HG03175 (cell line): ENCODE measurements at regions not wholly inside any gene's neighbourhood (a gene's known extent, or its start where the extent isn't known, plus 50 kb on each side); places are given as distances from the start of the nearest gene placed in this dataset.

Experiments used
- ATAC-seq: cut with Tn5 transposase; IDR thresholded peaks from one replicate; pipeline ENCODE4 v1.9.1; 2021; ENCODE audit warnings: mild to moderate bottlenecking, moderate library complexity; ENCODE audit not compliant: unreplicated experiment

GRCh38 chr12:82529101-82529500 lies 157.6 kb upstream of the TMTC2 start:
- ATAC-seq: no peak

- no peak for ATAC-seq
Observed at GRCh38 chr12:82529954-82530353, 156.8 kb upstream of the TMTC2 start.

GRCh38 chr12:82530394-82530793 lies 156.3 kb upstream of the TMTC2 start:
- no peak for ATAC-seq

- ATAC-seq: no peak
Observed at GRCh38 chr12:82533341-82533740, 153.4 kb upstream of the TMTC2 start.

- ATAC-seq: no peak
Observed at GRCh38 chr12:82537436-82537835, 149.3 kb upstream of the TMTC2 start.

- peak; percentile 92 for ATAC-seq
Observed at GRCh38 chr12:82554529-82554928, 132.2 kb upstream of the TMTC2 start.

- ATAC-seq: no peak
Observed at GRCh38 chr12:82555699-82556098, 131.0 kb upstream of the TMTC2 start.

- no peak for ATAC-seq
Observed at GRCh38 chr12:82565966-82566365, 120.7 kb upstream of the TMTC2 start.

GRCh38 chr12:82567688-82568087 lies 119.0 kb upstream of the TMTC2 start:
- ATAC-seq: no peak

GRCh38 chr12:82574191-82574590 lies 112.5 kb upstream of the TMTC2 start:
- ATAC-seq: no peak

- ATAC-seq: no peak
Observed at GRCh38 chr12:82578725-82579124, 108.0 kb upstream of the TMTC2 start.

GRCh38 chr12:82583756-82584155 lies 103.0 kb upstream of the TMTC2 start:
- ATAC-seq: peak; percentile 74

GRCh38 chr12:82593143-82593542 lies 93.6 kb upstream of the TMTC2 start:
- peak; percentile 73 for ATAC-seq

GRCh38 chr12:82593901-82594396 lies 92.8 kb upstream of the TMTC2 start:
- ATAC-seq: peak; percentile 91

- peak; percentile 29 for ATAC-seq
Observed at GRCh38 chr12:82595941-82596340, 90.8 kb upstream of the TMTC2 start.

- ATAC-seq: no peak
Observed at GRCh38 chr12:82596483-82596882, 90.2 kb upstream of the TMTC2 start.

GRCh38 chr12:82600379-82600778 lies 86.3 kb upstream of the TMTC2 start:
- ATAC-seq: no peak

- peak; percentile 55 for ATAC-seq
Observed at GRCh38 chr12:82603647-82604046, 83.1 kb upstream of the TMTC2 start.

- peak; percentile 54 for ATAC-seq
Observed at GRCh38 chr12:82605115-82605514, 81.6 kb upstream of the TMTC2 start.

GRCh38 chr12:82608706-82609105 lies 78.0 kb upstream of the TMTC2 start:
- ATAC-seq: no peak

GRCh38 chr12:82609234-82609914 lies 77.3 kb upstream of the TMTC2 start:
- no peak for ATAC-seq

GRCh38 chr12:82619644-82620043 lies 67.1 kb upstream of the TMTC2 start:
- no peak for ATAC-seq

GRCh38 chr12:82620917-82621316 lies 65.8 kb upstream of the TMTC2 start:
- no peak for ATAC-seq
